GM21619 (cell line): ENCODE measurements at regions not wholly inside any gene's neighbourhood (a gene's known extent, or its start where the extent isn't known, plus 50 kb on each side); places are given as distances from the start of the nearest gene placed in this dataset.
A peak's percentile ranks its signal among the peaks of the same experiment; 100 is the strongest.

ENCODE experiments used
- ATAC-seq: cut with Tn5 transposase; IDR thresholded peaks from one replicate; pipeline ENCODE4 v1.9.1; 2021; ENCODE audit not compliant: unreplicated experiment

DNA sequence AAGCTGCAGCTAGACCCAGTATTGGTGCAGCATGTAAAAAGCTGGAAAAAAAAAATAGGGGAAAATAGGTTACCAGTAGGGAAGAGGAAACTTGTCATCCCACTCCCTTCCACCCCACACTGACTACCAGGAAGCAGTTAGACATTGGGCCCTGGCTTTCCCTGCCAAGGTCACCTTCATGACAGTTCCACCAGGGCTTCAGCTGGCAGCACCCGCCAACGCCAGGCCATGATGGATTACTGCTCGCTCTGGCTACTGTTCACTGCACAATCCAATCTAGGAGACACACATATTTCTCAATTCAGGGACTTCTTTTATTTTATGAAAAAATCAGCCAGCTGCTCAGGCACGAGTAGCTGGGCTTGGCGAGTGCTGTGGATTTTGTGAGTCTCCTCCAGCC is 127.7 kb downstream of the DMRTA2 start:
- ATAC-seq = no peak

DNA sequence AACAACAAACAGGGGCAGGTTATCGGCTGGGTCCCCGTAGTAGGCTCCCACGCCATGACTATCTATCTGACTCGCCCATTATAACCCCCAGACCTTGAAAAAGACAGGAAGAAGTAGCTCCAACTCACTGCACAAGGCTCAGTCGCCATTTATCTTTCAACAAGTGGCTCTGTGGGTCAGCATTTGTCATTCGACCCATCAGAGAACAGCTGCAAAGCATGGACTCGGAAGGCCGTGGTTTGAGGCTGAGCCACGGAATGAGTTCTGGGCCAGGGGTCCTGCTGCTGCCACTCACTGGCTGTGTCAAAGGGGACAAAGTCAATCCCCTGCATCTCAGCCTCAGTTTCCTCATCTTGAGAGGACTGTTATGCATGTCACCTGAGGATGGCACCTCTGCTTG is 131.0 kb downstream of the DMRTA2 start:
- no peak for ATAC-seq

DNA sequence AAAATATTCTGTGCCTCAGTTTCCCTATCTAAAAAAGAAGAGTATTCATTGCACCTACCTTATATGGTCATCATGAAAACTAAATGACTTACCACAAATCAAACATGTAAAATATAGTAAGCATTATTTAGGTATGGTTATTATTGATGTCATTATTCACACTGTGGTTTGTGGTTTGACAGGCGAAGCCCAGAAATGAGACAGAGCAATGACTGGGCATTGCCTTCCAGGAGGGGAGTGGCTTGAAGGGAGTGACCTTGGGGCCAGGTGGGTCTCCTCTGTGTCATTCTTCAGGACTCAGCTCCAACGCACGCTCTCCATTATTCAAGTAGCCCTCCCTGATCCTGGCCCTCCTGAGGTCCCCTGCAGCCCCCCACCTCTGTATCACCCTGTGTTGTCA is 133.7 kb downstream of the DMRTA2 start:
- peak; percentile 84 for ATAC-seq

DNA sequence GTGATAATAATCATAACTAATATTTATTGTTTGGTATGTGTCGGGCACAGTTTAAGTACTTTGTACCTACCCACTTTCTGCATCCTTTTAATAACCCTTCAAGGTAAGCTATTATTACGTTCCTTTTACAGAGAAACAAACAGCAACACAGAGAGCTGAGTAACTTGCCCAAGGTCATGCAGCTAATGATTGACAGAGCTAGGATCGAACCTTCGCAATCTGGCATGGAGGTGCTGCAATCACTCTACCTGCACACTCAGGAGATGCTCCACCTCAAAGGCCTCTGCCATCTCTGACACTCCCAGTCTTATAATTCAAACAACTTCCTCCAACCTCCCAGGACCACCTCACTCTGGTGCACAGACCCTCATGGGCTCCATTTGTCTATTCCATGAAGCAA is 137.2 kb downstream of the DMRTA2 start:
- ATAC-seq = no peak

DNA sequence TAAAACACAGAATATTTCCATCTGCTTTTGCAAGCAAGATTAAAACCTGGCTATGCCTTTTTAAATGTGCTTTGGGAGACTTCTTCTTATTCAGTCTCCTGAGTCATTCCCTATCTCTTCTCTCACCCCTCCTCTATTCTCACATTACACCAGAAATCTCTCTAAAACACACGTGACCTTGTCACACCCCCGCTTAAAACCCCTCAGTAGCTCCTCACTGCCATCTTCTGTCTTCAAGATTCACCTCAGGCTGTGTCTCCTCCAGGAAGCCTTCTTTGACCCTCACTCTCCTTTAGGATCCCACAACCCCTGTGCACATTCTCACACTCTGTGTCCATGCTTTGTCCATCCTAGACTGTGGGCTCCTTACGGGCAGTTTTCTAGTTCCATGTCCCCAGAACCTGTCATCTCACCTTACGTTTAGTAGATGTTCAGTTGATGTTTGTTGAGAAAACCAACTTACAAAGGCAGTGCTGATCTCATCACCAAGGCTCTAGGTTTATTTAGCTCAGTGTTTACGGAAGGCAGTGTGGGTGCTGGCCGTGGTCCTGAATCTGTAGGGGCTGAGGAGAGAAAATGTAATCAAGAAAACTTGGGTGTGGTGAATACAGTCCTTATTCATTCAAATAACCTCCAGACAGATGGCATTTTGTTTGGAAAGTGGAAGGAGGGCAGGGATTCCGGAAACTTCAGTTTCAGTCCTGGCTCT is 143.5 kb downstream of the DMRTA2 start:
- ATAC-seq = no peak

DNA sequence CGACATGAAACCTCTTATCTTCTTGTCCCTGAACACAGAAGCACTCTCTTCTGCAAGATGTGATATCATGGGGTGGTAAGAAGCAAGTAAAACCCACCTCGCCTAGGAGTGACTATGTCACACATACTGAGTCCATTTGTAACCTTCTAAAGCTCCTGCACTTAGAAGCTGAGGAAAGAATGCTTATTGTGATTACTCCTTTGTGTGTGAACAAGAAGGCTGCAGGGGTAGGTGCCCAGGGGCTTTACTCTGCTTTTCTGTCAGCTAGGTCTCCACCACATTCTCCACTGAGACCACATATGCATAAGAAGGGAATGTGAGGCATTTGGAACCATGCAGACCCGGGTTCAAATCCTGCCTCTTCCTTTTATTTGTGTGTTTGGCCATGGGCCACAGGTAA is 144.3 kb downstream of the DMRTA2 start:
- no peak for ATAC-seq

DNA sequence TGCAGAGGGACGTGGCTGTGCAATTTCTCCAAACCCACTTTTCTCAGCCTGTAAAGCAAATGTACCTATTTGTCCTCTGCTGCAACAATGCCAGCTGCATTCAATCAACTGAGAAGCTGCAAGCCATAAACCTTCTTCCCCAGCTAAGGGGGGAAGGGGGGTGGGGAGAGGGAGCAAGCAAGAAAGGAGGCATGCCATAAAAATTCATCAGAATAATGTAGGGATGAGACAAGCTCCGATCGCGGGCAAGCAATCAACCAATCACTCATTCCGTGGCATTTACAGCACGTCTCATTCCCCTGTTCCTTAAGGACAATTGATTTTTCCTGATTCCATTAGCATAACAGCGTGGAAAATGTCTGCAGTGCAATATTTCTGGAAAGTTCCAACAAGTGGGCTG is 144.8 kb downstream of the DMRTA2 start:
- no peak for ATAC-seq

DNA sequence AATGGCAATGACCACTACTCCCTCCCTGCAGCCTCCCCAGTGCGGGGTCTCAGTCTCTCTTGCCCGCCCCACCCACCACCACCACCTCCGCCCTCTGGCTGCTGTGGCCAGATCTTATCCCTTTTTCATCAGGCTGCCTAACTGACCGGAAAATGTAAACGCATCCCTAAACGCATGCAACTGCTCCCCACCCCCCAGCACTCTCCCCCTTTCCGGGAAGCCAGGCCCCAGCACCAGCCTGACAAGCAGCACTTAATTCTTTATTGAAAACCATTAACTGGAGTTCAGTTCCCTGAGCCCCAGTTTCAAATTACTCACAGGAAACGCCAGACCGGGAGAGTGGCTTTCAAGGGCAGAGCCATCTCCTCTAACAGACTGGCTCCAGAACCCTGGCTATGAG is 147.7 kb downstream of the DMRTA2 start:
- ATAC-seq = no peak

DNA sequence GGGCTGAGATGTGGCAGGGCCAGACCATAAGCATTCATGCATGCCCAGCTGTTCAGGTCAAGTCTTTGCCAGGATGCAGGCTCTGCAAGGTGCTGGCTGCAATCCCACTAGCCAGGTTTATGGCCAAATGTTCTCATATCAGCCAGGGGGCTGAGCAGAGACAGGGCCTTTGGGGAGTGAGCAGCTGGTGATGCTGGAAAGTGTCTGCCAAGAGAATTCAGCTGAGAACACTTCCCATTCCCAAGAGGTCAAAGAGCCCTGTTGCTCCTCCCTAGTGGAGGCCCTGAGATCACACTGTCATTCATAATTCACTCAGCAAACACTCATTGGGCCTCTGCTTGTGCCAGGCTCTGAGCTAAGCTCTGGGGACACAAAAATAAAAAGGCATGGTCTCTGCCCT is 150.3 kb downstream of the DMRTA2 start:
- ATAC-seq = no peak

DNA sequence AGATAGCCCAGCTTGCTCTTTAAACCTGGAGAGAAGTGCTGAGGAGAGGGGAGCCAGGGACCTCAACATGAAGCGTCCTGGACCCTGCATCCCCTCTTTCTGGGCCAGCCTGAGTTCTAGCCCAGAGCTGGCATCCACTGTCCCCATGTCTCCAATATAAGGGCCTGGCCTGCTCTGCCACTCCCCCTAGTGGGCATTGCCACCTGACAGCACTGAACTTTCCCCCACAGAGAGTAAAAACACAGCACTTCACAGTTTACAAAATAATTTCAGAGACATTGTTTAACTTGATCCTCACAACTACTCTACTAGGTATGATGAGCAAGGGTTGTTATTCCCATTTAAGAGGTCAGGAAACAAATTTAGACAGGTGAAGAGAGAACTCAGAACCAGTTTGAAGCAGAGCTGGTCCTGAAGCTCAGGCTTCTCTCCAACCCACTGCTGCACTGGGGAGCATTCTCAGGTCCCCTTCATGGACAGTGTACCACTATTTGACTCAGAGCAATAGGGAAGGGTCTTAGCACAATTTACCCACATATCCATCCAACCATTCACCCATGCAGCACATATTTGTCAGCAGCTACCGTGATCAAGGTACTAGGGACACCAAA is 151.2 kb downstream of the DMRTA2 start:
- ATAC-seq = peak; percentile 65

DNA sequence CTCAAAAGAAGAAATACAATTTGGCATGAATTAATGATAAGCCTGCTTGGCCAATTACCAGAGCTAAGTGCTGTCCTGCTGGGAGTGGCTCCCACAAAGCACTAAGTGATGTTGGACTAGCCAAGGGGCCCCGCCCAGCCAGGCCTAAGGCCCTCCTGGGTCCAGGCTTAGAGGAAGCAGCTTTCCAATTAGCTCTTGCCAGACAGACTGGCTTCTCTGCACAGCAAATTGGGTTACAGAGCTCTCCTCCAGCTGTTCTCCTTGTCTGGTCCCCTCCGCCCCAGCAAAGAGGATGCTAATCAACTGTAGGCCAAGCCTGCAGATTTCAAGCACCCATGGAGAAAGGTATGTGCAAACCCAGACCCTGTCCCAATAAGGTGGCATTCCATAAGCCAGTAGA is 151.9 kb downstream of the DMRTA2 start:
- ATAC-seq = no peak

DNA sequence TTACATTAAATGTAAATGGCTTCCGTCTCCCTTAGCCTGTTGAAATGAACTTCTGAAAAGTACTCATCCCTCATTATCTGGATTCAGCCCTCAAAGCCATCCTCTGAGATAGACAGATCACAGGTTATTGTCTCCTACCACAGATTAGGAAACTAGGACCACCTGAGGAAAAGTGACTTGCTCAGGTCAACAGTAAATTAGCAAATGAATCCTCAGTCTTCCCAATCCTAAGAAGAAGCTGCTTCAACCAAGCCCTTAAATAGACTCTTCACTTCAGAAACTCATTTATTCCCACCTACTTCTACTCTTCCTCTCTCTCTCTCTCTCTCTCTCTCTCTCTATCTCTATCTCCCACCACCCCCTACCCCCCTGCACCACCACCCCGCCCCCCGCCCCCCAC is 152.3 kb downstream of the DMRTA2 start:
- ATAC-seq = no peak

DNA sequence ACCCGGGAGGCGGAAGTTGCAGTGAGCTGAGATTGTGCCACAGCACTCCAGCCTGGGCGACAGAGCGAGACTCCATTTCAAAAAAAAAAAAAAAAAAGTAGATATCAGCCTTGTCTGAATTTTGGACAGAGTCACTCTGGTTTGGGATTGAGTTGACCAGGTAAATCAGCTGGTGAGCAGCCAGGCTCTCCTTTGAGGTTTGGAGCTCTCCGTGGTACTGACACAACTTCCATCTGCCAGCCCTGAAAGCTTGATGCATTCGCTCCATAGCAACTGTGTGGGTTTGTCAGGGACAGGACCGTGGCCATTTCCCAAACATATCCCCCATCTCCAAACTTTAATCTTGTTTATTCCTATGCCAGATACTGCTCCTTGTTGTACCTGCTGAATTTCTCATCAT is 155.2 kb downstream of the DMRTA2 start:
- no peak for ATAC-seq

DNA sequence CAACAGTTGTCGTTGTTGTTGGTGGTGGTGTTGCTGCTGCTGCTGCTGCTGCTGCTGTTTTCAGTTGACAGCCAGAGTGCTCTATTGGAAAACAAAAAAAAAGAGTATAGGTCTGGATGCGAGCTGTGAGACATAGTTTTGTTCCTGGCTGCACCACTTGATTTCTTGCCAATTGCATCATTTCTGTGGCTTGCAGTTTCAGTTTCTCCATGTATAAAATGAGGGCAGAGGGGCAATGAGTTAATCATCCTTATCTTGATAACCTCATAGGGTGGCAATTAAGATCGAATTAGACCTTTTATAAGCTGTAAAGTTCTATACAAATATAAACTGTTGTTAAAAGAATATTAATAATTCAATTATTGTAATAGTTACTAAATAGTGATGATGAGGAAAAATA is 156.7 kb downstream of the DMRTA2 start:
- no peak for ATAC-seq

DNA sequence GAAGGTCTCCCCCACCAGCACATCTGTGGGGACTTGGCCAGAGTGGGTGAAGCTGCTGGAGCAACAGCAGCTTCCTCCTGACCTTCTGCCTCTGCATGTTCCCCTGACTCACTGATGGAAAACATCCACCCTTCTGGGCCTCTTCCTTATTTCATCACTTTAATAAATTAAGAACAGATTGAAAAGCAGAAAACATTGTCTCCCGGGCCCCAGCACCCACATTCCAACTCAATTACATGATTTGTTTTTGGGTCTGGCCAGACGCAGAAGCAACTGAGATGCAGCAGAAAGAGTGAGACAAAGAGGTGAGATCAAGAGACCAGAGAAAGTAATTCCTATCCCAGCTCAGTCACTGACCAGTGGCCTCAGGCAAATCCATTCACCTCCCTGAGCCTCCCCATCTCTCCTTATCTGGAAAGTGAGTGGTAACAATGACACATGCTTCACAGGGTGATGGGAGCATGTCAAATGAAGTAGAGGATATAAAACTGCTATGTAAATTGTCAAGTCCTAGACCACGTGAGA is 157.1 kb downstream of the ELAVL4 start:
- ATAC-seq = no peak

DNA sequence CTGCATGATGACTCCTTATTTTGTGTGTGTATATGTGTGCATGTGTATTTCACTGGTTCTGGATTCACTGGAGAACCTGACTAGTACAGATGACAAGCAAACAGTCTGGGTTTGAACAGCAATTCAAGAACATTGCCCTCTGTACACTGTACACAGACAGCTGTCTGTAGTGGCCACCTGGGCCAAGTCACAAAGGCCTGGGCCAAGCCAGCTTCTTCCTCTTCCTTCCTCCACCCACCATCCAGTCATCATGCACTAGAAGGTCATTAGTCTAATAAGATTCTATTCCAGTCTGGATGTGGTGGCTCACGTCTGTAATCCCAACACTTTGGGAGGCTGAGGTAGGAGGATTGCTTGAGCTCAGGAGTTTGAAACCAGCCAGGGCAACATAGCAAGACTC is 155.9 kb downstream of the ELAVL4 start:
- no peak for ATAC-seq

DNA sequence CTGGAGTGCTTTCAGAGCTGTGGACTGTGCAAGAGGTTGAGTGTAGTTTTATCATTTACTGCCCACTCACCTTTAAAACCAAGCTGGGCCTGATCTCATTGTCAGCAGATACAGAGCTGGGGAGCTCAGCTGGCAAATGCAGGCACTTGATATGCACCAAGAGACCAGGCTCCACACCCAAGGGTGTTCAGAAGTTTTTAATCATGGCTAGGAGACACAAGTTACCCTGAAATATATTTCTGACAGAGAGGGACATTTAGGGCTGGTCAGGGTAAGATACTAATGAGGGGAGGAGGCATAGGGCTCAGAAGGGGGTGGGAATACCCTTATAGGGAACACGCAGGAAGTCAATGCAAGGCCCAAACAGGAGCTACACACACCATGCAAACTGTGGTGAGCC is 153.7 kb downstream of the ELAVL4 start:
- no peak for ATAC-seq

DNA sequence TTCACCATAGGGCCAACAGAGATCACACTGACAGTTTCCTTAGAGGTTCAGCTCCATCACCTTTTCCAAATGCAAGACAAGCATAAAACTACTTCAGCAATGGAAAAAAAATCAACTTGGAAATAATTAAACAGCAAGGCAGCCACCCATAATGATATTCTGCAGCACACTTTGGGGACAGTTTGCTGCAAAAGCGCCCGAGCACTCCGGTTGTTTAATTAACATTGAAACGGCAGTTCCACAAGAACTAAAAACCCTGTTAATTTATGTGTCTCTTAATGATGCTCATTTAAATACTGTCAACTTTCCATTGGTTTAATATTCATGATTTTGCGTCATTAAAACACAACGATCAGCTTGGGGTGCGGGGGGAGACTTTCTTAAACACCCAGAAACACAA is 153.2 kb downstream of the ELAVL4 start:
- ATAC-seq = no peak

DNA sequence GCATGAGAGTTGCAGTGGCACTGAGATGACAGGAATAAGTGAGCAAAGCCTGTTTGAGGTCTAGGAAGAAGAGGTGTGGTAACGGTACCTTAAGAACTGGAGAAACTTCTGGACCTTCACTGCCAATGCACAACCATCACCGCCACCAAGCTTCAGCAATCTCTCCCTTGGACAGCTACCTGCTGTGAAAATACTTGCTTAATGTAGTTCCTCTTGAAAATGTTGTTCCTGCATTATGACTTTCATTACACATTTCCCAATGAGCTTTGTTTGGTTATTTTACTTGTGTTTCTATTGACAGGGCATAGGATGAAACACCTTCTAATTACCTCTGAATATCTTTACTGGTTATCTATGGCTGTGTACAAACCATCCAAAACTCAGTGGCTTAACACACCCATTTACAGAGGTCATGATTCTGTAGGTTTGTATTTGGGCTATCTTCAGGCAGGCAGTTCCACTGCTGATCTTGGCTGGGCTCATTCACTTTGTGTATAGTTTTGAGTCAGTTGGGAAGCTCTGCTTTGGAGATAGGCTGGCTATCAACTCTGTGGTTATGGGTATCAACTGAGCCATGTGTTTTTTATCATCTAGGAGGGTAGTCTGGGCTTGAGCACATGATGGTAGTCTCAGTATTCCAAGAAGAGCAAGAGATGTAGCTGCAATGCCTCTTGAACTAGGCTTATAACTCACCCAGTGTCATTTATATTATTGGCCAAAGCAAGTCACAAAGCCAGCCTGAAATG is 149.4 kb downstream of the ELAVL4 start:
- ATAC-seq = no peak

DNA sequence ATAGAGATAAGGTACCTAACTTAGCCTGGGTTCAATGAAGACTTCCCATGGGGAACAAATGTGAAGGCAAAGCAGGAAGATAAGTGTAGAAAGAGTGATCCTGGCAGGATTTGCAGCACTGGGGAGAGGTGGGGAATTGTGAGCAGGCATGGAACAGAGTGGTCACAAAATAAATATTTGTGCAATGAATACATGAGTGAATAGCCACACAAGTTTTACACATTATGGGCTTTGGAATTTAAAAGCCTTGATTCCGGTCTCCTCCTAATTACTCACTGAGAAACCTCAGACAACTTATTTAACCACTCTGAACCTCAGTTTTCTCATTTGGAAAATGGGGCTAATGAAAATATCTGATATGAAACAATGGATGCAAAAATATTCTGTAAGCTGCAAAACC is 148.3 kb downstream of the ELAVL4 start:
- no peak for ATAC-seq
